ENCODE measurements at regions not wholly inside any gene's neighbourhood (a gene's known extent, or its start where the extent isn't known, plus 50 kb on each side); places are given as distances from the start of the nearest gene placed in this dataset.

GRCh38 chr4:163609019-163609418 lies 114.5 kb downstream of the TMA16 start (continued):
- TF ChIP-seq USF2 (IDR thresholded peaks at IDR 0.05; ENCODE audit: low read length) = no peak
- TF ChIP-seq GTF2F1 (IDR thresholded peaks at IDR 0.05; ENCODE audit: borderline replicate concordance, low read depth, low read length) = no peak
- TF ChIP-seq KDM4A (IDR thresholded peaks at IDR 0.05; ENCODE audit: low read depth, low read length, severe bottlenecking) = no peak

All from H1 (cell line).